ENCODE measurements at regions not wholly inside any gene's neighbourhood (a gene's known extent, or its start where the extent isn't known, plus 50 kb on each side); places are given as distances from the start of the nearest gene placed in this dataset.

DNA sequence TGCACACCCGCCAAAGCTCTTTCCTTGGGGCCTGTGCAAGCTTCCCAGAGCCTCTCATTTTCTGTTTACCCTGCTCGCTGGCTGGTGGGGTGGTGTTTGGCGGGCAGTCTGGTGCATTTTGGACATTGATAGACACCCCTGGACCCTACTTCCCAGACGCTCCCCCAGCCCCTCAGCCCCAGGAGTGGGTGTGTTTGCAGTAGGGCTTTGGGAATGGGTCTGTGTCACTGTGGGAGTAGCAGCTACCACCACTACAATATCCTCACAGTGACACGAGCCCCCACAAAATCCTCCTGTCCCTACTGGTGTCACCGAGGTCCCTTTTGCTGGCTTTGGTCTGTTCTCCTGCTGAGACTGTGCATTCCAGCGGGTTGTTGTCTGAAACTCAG, 371.3 kb downstream of the TMEM121 start (continued):
- no peak for TF ChIP-seq BHLHE40 (IDR thresholded peaks at IDR 0.05; ENCODE audit: low read depth, low read length)
- TF ChIP-seq HMGXB4 (CRISPR knock-in tag; IDR thresholded peaks at IDR 0.05; ENCODE audit: borderline replicate concordance): no peak

DNA sequence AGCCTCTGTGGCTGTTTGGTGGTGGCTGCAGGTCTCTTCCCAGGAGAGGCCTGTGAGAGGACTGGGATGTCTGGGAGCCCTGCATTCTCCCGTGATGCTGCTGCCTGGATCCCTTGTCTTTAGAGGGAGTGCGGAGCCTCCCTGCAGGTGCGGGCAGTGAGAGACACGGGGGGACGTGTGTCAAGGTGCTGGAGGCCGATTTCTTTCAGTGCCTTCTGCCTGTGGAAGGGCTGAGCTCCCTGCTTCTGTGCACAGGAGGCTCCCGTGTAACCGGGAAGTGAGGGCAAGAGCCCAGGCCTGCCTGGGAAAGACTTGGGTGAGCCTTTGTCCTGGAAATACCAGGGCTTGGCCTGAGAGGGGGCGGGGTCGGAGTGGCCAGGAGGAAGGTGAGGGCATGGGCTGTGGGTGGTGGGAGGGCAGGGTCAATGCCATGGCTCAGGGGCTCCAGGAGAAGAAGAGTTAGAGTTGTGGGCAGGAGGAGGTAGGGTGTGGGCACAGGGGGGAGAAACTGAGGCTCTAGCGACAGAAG, 372.2 kb downstream of the TMEM121 start:
- FAIRE-seq: no peak
- 74% methylated on average over 4 of the region's 11 CpGs for WGBS (ENCODE audit: missing lambda C conversion rate)
- Histone ChIP-seq H3K4me2 (no peak overlapping the region), H3K4me3 (no peak overlapping the region), H3K27ac (no peak overlapping the region), H3K9me3 (peaks cover 3% of the 10 kb centered on the region; the same call in 1 of the 3 replicates), H3K4me1 (no peaks in the 10 kb centered on the region)
- no peak for ATAC-seq
- ChIA-PET CTCF (no interaction called here), POLR2A (no interaction called here)
- DNase-seq (ENCODE audit: low read depth in 1 of 2, low spot score in 1 of 2): no peak
- TF ChIP-seq EP300 (IDR thresholded peaks at IDR 0.05) (no peak), FOSL2 (IDR thresholded peaks at IDR 0.05) (no peak), FOSL2 (CRISPR knock-in tag; IDR thresholded peaks at IDR 0.05) (no peak), EHMT2 (IDR thresholded peaks at IDR 0.05; ENCODE audit: low read depth) (no peak)
- TF ChIP-seq, protein P1, sequence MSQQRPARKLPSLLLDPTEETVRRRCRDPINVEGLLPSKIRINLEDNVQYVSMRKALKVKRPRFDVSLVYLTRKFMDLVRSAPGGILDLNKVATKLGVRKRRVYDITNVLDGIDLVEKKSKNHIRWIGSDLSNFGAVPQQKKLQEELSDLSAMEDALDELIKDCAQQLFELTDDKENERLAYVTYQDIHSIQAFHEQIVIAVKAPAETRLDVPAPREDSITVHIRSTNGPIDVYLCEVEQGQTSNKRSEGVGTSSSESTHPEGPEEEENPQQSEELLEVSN (IDR thresholded peaks at IDR 0.05; ENCODE audit: borderline replicate concordance, low read depth): no peak

DNA sequence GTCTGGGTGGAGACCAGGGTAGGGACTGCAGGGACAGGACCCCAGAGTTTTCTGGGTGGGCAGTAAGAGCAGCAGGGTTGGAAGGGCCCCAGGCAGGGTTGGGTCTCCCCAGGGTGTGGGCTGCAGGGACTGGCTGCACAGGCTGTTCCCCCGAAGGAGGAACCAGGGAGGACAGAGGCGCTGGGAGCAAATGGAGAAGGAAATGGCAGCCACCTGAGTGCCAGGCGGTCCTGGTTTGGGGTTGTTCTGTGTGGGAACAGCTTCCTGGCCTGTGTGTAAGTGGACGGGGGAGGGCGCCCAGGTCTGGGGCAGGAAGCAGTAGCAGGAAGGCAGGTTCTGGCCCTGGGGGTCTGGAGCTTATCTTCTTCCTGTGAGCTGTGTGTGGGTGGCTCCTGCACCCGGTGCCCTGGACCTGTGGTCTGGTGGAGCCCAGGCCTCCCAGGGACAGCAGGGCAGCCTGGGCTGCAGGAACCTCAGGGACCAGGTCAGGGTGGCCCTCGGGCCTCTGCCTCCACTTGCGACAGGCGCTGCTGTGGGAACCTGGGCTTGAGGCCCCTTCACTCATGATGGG, 372.8 kb downstream of the TMEM121 start:
- no peak for FAIRE-seq
- no peak for ATAC-seq
- H3K4me1 ChIP-seq: no peaks in the 10 kb centered on the region

More for the DNA sequence above, 372.8 kb downstream of the TMEM121 start:
- Histone ChIP-seq H3K4me3 (no peak overlapping the region), H3K9me3 (peaks cover 3% of the 10 kb centered on the region; the same call in 1 of the 3 replicates), H3K4me2 (no peak overlapping the region), H3K27ac (no peak overlapping the region)
- no peak for DNase-seq (ENCODE audit: low read depth in 1 of 2, low spot score in 1 of 2)
- no peak for TF ChIP-seq KDM1A (IDR thresholded peaks at IDR 0.05; ENCODE audit: low read depth)
- no peak for TF ChIP-seq CBX2 (IDR thresholded peaks at IDR 0.05; ENCODE audit: borderline replicate concordance, low read depth)
- TF ChIP-seq HES2 (IDR thresholded peaks at IDR 0.05): no peak
- no peak for TF ChIP-seq EP300 (IDR thresholded peaks at IDR 0.05)
- no peak for TF ChIP-seq HOXB5 (CRISPR knock-in tag; IDR thresholded peaks at IDR 0.05)
- TF ChIP-seq NFE2L2 (conservative IDR thresholded peaks at IDR 0.05; ENCODE audit: low read length): no peak
- TF ChIP-seq HDAC2 (IDR thresholded peaks at IDR 0.05): no peak
- TF ChIP-seq CTCF (IDR thresholded peaks at IDR 0.05): no peak
- TF ChIP-seq CBX8 (IDR thresholded peaks at IDR 0.05): no peak
- TF ChIP-seq, protein P2, sequence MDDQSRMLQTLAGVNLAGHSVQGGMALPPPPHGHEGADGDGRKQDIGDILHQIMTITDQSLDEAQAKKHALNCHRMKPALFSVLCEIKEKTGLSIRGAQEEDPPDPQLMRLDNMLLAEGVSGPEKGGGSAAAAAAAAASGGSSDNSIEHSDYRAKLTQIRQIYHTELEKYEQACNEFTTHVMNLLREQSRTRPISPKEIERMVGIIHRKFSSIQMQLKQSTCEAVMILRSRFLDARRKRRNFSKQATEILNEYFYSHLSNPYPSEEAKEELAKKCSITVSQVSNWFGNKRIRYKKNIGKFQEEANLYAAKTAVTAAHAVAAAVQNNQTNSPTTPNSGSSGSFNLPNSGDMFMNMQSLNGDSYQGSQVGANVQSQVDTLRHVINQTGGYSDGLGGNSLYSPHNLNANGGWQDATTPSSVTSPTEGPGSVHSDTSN (IDR thresholded peaks at IDR 0.05): no peak
- TF ChIP-seq SREBF2 (IDR thresholded peaks at IDR 0.05): no peak
- no peak for TF ChIP-seq FOXS1 (CRISPR knock-in tag; IDR thresholded peaks at IDR 0.05)
- TF ChIP-seq MAZ (IDR thresholded peaks at IDR 0.05; ENCODE audit: borderline replicate concordance, low read depth, low read length): no peak
- TF ChIP-seq CEBPB (IDR thresholded peaks at IDR 0.05): no peak
- TF ChIP-seq, protein P1 (IDR thresholded peaks at IDR 0.05; ENCODE audit: borderline replicate concordance, low read depth): no peak
- no peak for TF ChIP-seq ZC3H11A (IDR thresholded peaks at IDR 0.05)
- 55% methylated on average over 5 of the region's 9 CpGs for WGBS (ENCODE audit: missing lambda C conversion rate)
- POLR2A ChIA-PET: no interaction called here
- CTCF ChIA-PET: interaction anchor here (0.6 kb wide), 1 partner anchor 243 kb away, joined by 3 read pairs; no protein-coding TSS in a partner anchor
